ENCODE measurements at regions not wholly inside any gene's neighbourhood (a gene's known extent, or its start where the extent isn't known, plus 50 kb on each side); places are given as distances from the start of the nearest gene placed in this dataset.

- Histone ChIP-seq H3F3A (ENCODE audit: insufficient read depth, low read length, poor library complexity, severe bottlenecking) (no peaks in the 10 kb centered on the region), H4K20me1 (ENCODE audit: insufficient read depth) (no peaks in the 10 kb centered on the region), H3K27me3 (ENCODE audit: insufficient read depth, low read depth, low read length) (no peaks in the 10 kb centered on the region), H3K9me3 (ENCODE audit: low read length) (no peaks in the 10 kb centered on the region), H3K36me3 (ENCODE audit: insufficient read depth, low read length) (no peaks in the 10 kb centered on the region), H3K4me2 (ENCODE audit: low read length) (no peak overlapping the region), H3K27ac (ENCODE audit: low read length) (no peak overlapping the region), H3K4me3 (ENCODE audit: low read length) (no peak overlapping the region), H3K79me2 (replicated peaks; ENCODE audit: insufficient read depth, low read length) (no peaks in the 10 kb centered on the region), H2AFZ (ENCODE audit: low read depth, low read length) (no peak overlapping the region), H3K9me2 (ENCODE audit: insufficient read depth, low read length) (no peaks in the 10 kb centered on the region), H3K9ac (ENCODE audit: low read length) (no peak overlapping the region)
- TF ChIP-seq CTCF (IDR thresholded peaks at IDR 0.05; ENCODE audit: poor library complexity, severe bottlenecking) (no peak), RAD21 (conservative IDR thresholded peaks at IDR 0.05) (no peak), SMC3 (conservative IDR thresholded peaks at IDR 0.05; ENCODE audit: poor library complexity) (no peak), REST (IDR thresholded peaks at IDR 0.05; ENCODE audit: borderline replicate concordance) (no peak), EZH2 (IDR thresholded peaks at IDR 0.05; ENCODE audit: borderline replicate concordance, insufficient read depth, low read length, poor library complexity, severe bottlenecking) (no peak), TAF1 (IDR thresholded peaks at IDR 0.05; ENCODE audit: low read depth) (no peak), EP300 (conservative IDR thresholded peaks at IDR 0.05; ENCODE audit: poor library complexity, severe bottlenecking) (no peak), MXI1 (conservative IDR thresholded peaks at IDR 0.05; ENCODE audit: poor library complexity, severe bottlenecking) (no peak), POLR2AphosphoS5 (IDR thresholded peaks at IDR 0.05) (no peak)
Measured at GRCh38 chr5:2496891-2497290, 254.6 kb downstream of the IRX2 start.

DNA sequence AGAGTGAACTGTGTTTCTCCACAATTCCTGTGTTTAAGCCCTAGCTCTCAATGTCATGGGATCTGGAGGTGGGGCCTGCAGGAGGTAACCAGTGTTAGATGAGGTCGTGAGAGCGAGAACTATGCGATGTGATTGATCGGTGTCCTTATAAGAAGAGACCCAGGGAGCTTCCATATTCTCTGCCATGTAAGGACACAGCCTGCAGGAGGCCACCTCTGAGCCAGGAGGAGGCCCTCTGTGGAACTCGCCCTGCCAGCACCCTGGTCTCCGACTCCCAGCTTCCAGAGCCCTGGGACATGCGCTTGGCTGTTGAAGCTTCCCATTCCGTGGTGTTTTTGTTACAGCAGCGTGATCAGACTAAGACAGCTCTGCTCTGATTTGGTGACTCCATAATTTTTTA is 255.4 kb downstream of the IRX2 start:
- Histone ChIP-seq H3F3A (ENCODE audit: insufficient read depth, low read length, poor library complexity, severe bottlenecking) (no peaks in the 10 kb centered on the region), H3K36me3 (ENCODE audit: insufficient read depth, low read length) (no peaks in the 10 kb centered on the region), H4K20me1 (ENCODE audit: insufficient read depth) (no peaks in the 10 kb centered on the region), H3K27me3 (ENCODE audit: insufficient read depth, low read depth, low read length) (no peaks in the 10 kb centered on the region), H3K4me3 (ENCODE audit: low read length) (no peak overlapping the region), H3K4me2 (ENCODE audit: low read length) (no peak overlapping the region), H3K9me3 (ENCODE audit: low read length) (no peaks in the 10 kb centered on the region), H3K9me2 (ENCODE audit: insufficient read depth, low read length) (no peaks in the 10 kb centered on the region), H2AFZ (ENCODE audit: low read depth, low read length) (no peak overlapping the region), H3K9ac (ENCODE audit: low read length) (no peak overlapping the region), H3K79me2 (replicated peaks; ENCODE audit: insufficient read depth, low read length) (no peaks in the 10 kb centered on the region), H3K27ac (ENCODE audit: low read length) (no peak overlapping the region)
- TF ChIP-seq EZH2 (IDR thresholded peaks at IDR 0.05; ENCODE audit: borderline replicate concordance, insufficient read depth, low read length, poor library complexity, severe bottlenecking) = no peak
- TF ChIP-seq EP300 (conservative IDR thresholded peaks at IDR 0.05; ENCODE audit: poor library complexity, severe bottlenecking) = no peak
- TF ChIP-seq POLR2AphosphoS5 (IDR thresholded peaks at IDR 0.05) = no peak
- no peak for TF ChIP-seq MXI1 (conservative IDR thresholded peaks at IDR 0.05; ENCODE audit: poor library complexity, severe bottlenecking)

All from neural cell (in vitro differentiated cells).